Prostate gland (tissue), 2 donors: ENCODE measurements at regions not wholly inside any gene's neighbourhood (a gene's known extent, or its start where the extent isn't known, plus 50 kb on each side); places are given as distances from the start of the nearest gene placed in this dataset.

Source experiments
- DNase-seq: peaks from one replicate; pipeline ENCODE4 v3.0.0-alpha.2; 2019; ENCODE audit warnings: low spot score
- H3K27ac ChIP-seq, 2 donors: fragments of 200-600 bp; sonication (generic); 2 replicates each; pipeline ENCODE4 v1.5.1; 2017 to 2019
- H3K27me3 ChIP-seq: fragments of 200-600 bp; sonication (generic); replicated peaks from 2 replicates; pipeline ENCODE4 v1.5.1; 2019; ENCODE audit not compliant: insufficient read depth
- H3K36me3 ChIP-seq, 2 donors: fragments of 200-600 bp; sonication (generic); 1 replicate in 1 of 2; 2 replicates in 1 of 2; pipeline versions ENCODE4 v1.5.1 to v1.8.1; 2017 to 2019
- H3K4me1 ChIP-seq: fragments of 200-600 bp; sonication (generic); replicated peaks from 2 replicates; pipeline ENCODE4 v1.5.1; 2019
- H3K4me3 ChIP-seq, 2 donors: fragments of 200-600 bp; sonication (generic); 2 replicates each; pipeline ENCODE4 v1.5.1; 2017 to 2019
- H3K9me3 ChIP-seq: fragments of 200-600 bp; sonication (generic); 2 replicates; pipeline ENCODE4 v1.5.1; 2017
- POLR2A ChIP-seq: fragments of 450-650 bp; IDR thresholded peaks from one replicate; pipeline ENCODE4 v1.6.1; 2016; ENCODE audit warnings: antibody characterized with exemption, mild to moderate bottlenecking
- POLR2AphosphoS5 ChIP-seq: sonication (generic); formaldehyde crosslinking; IDR thresholded peaks from one replicate; pipeline ENCODE4 v1.6.1; 2017; ENCODE audit warnings: antibody characterized with exemption
- WGBS: methylation state at CpG from one replicate; pipeline ENCODE4 v1.1.5; 2018; 5-methylcytosine and 5-hydroxymethylcytosine counted together
- intact Hi-C: fragments of 100-400 bp; cut with DNase I; formaldehyde crosslinking; loops from one replicate; pipeline ENCODE4 v1.14.2; 2022
- TF ChIP-seq, protein P1 (sequence below), 4 experiments: fragments of 200-600 bp in 2 of 4; fragments of 450-650 bp in 2 of 4; sonication (generic) in 2 of 4; IDR thresholded peaks; 1 replicate in 3 of 4; 2 replicates in 1 of 4; pipeline ENCODE4 v1.5.1; 2016 to 2019; ENCODE audit warnings: antibody characterized with exemption in 4 of 4, mild to moderate bottlenecking in 2 of 4, moderate library complexity in 2 of 4

- no peak for DNase-seq
- Histone ChIP-seq H3K36me3 (no peaks in the 10 kb centered on the region), H3K4me3 (no peak overlapping the region), H3K4me1 (no peaks in the 10 kb centered on the region), H3K27ac (no peak overlapping the region), H3K27me3 (no peaks in the 10 kb centered on the region), H3K9me3 (no peaks in the 10 kb centered on the region)
- TF ChIP-seq POLR2AphosphoS5 (no peak), POLR2A (no peak)
- TF ChIP-seq, protein P1, sequence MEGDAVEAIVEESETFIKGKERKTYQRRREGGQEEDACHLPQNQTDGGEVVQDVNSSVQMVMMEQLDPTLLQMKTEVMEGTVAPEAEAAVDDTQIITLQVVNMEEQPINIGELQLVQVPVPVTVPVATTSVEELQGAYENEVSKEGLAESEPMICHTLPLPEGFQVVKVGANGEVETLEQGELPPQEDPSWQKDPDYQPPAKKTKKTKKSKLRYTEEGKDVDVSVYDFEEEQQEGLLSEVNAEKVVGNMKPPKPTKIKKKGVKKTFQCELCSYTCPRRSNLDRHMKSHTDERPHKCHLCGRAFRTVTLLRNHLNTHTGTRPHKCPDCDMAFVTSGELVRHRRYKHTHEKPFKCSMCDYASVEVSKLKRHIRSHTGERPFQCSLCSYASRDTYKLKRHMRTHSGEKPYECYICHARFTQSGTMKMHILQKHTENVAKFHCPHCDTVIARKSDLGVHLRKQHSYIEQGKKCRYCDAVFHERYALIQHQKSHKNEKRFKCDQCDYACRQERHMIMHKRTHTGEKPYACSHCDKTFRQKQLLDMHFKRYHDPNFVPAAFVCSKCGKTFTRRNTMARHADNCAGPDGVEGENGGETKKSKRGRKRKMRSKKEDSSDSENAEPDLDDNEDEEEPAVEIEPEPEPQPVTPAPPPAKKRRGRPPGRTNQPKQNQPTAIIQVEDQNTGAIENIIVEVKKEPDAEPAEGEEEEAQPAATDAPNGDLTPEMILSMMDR (IDR thresholded peaks at IDR 0.05), result no peak
- intact Hi-C loops, result no loop called here
- 47% methylated on average over 6 of the region's 6 CpGs for WGBS
Observed at GRCh38 chr20:48308882-48309281, 518.9 kb downstream of the PREX1 start.

- TF ChIP-seq POLR2AphosphoS5, result no peak
- TF ChIP-seq, protein P1 (IDR thresholded peaks at IDR 0.05), result no peak
- no peak for TF ChIP-seq POLR2A
- 78% methylated on average over 4 of the region's 4 CpGs for WGBS
- H3K36me3 ChIP-seq, result no peaks in the 10 kb centered on the region
- H3K27ac ChIP-seq, result no peak overlapping the region
- no peaks in the 10 kb centered on the region for H3K4me1 ChIP-seq
- DNase-seq, result no peak
- H3K9me3 ChIP-seq, result no peaks in the 10 kb centered on the region
- intact Hi-C loops, result no loop called here
- no peak overlapping the region for H3K4me3 ChIP-seq
- no peaks in the 10 kb centered on the region for H3K27me3 ChIP-seq
Observed at GRCh38 chr20:48308232-48308781, 519.5 kb downstream of the PREX1 start.

- no peak for DNase-seq
- intact Hi-C loops, result no loop called here
Observed at GRCh38 chr20:48307277-48307676, 520.5 kb downstream of the PREX1 start.

DNA sequence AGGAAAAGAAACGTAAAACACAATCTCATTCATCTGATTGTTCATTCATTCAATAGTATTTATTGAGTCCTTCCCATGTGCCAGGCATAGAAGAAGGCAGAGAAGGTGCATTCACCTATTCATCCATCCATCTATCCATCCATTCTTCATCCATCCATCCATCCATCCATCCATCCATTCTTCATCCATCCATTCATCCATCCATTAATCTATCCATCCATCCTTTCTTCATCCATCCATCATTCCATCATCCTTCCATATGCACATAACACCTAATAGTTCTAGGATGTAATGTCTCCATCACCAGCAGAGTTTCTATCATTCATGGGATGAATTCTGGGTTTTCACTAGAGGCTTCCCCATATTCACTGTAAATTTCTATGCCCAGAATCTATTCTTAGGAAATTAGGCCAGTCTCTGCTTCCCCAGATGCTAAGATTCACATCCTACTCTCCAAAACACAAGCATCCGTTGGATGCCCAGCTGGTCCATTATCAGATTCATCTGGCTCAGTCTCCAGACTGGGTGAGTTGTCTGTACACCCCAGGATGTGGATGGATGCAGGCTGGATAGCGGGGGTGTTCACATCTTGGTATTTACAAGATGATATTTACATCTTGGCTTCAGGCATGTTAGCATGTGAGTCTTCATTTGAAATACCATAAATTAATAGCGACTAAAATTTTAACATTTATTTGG lies 517.7 kb upstream of the SULF2 start:
- 80% methylated on average over 4 of the region's 4 CpGs for WGBS
- Histone ChIP-seq H3K4me3 (no peak overlapping the region), H3K36me3 (no peaks in the 10 kb centered on the region), H3K27ac (no peak overlapping the region), H3K27me3 (no peaks in the 10 kb centered on the region), H3K9me3 (no peaks in the 10 kb centered on the region), H3K4me1 (no peaks in the 10 kb centered on the region)
- no peak for DNase-seq
- TF ChIP-seq POLR2A (no peak), POLR2AphosphoS5 (no peak)
- TF ChIP-seq, protein P1 (IDR thresholded peaks at IDR 0.05), result no peak
- intact Hi-C loops, result no loop called here

More at GRCh38 chr20:48307277-48307676, 520.5 kb downstream of the PREX1 start:
- Histone ChIP-seq H3K27me3 (no peaks in the 10 kb centered on the region), H3K9me3 (no peaks in the 10 kb centered on the region), H3K4me3 (no peak overlapping the region), H3K4me1 (no peaks in the 10 kb centered on the region), H3K36me3 (no peaks in the 10 kb centered on the region), H3K27ac (no peak overlapping the region)
- 79% methylated on average over 10 of the region's 10 CpGs for WGBS
- no peak for TF ChIP-seq POLR2AphosphoS5
- TF ChIP-seq, protein P1 (IDR thresholded peaks at IDR 0.05), result no peak
- TF ChIP-seq POLR2A, result no peak

DNA sequence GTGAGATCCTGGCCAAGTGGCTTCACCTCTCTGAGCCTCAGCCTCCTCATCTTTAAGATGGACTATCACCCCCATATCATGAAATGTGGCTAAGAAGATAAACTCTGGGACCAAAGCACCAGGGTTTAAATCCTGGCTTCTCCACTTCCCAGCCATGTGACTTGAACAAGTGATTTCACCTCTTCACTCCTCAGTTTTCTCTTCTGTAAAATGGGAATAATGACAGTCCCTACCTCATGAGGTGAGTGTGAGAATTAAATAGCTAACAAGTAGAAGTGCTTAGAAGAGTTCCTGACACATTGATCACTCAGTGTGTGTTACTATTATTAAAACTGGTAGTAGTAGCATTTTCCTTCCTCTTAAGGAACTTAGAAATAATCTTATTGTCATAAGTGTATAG lies 516.9 kb upstream of the SULF2 start:
- H3K36me3 ChIP-seq, result no peaks in the 10 kb centered on the region
- H3K27me3 ChIP-seq, result no peaks in the 10 kb centered on the region
- DNase-seq, result no peak
- intact Hi-C loops, result no loop called here
- H3K4me1 ChIP-seq, result no peaks in the 10 kb centered on the region
- no peak overlapping the region for H3K4me3 ChIP-seq
- H3K27ac ChIP-seq, result no peak overlapping the region
- no peaks in the 10 kb centered on the region for H3K9me3 ChIP-seq
- TF ChIP-seq POLR2A (no peak), POLR2AphosphoS5 (no peak)
- TF ChIP-seq, protein P1 (IDR thresholded peaks at IDR 0.05), result no peak
